GM21723 (cell line): ENCODE measurements at regions not wholly inside any gene's neighbourhood (a gene's known extent, or its start where the extent isn't known, plus 50 kb on each side); places are given as distances from the start of the nearest gene placed in this dataset.

Experiments
- ATAC-seq: cut with Tn5 transposase; IDR thresholded peaks from one replicate; pipeline ENCODE4 v1.9.1; 2021; ENCODE audit warnings: mild to moderate bottlenecking, moderate library complexity; ENCODE audit not compliant: unreplicated experiment

- no peak for ATAC-seq
Observed at GRCh38 chr2:83085869-83086268, 1373.2 kb downstream of the SUCLG1 start.

- ATAC-seq = no peak
Observed at GRCh38 chr2:83081826-83082690, 1377.0 kb downstream of the SUCLG1 start.

GRCh38 chr2:83079007-83079406 is 1380.1 kb downstream of the SUCLG1 start:
- no peak for ATAC-seq

GRCh38 chr2:83072767-83073166 is 1386.3 kb downstream of the SUCLG1 start:
- no peak for ATAC-seq

GRCh38 chr2:83071914-83072313 is 1387.2 kb downstream of the SUCLG1 start:
- ATAC-seq = no peak

- no peak for ATAC-seq
Observed at GRCh38 chr2:83071352-83071751, 1387.7 kb downstream of the SUCLG1 start.

- no peak for ATAC-seq
Observed at GRCh38 chr2:83069724-83070123, 1389.4 kb downstream of the SUCLG1 start.

- ATAC-seq = no peak
Observed at GRCh38 chr2:83068714-83069113, 1390.4 kb downstream of the SUCLG1 start.

GRCh38 chr2:83067947-83068346 is 1391.1 kb downstream of the SUCLG1 start:
- ATAC-seq = no peak

GRCh38 chr2:83063933-83064332 is 1395.1 kb downstream of the SUCLG1 start:
- ATAC-seq = no peak

GRCh38 chr2:83063511-83063910 is 1395.6 kb downstream of the SUCLG1 start:
- ATAC-seq = no peak

- ATAC-seq = no peak
Observed at GRCh38 chr2:83058683-83059082, 1400.4 kb downstream of the SUCLG1 start.

GRCh38 chr2:83055376-83056010 is 1403.6 kb downstream of the SUCLG1 start:
- ATAC-seq = no peak

GRCh38 chr2:83054751-83055150 is 1404.3 kb downstream of the SUCLG1 start:
- no peak for ATAC-seq

- no peak for ATAC-seq
Observed at GRCh38 chr2:83051538-83052170, 1407.4 kb downstream of the SUCLG1 start.

- no peak for ATAC-seq
Observed at GRCh38 chr2:83042053-83042452, 1417.0 kb downstream of the SUCLG1 start.

GRCh38 chr2:83022631-83023210 is 1436.4 kb downstream of the SUCLG1 start:
- no peak for ATAC-seq

- ATAC-seq = no peak
Observed at GRCh38 chr2:83017366-83018090, 1441.6 kb downstream of the SUCLG1 start.

GRCh38 chr2:83016343-83017110 is 1442.6 kb downstream of the SUCLG1 start:
- ATAC-seq = no peak

GRCh38 chr2:83015900-83016299 is 1443.2 kb downstream of the SUCLG1 start:
- no peak for ATAC-seq
